HUES64 (cell line): ENCODE measurements at regions not wholly inside any gene's neighbourhood (a gene's known extent, or its start where the extent isn't known, plus 50 kb on each side); places are given as distances from the start of the nearest gene placed in this dataset.

Experiments used
- H3K27ac ChIP-seq: 2 replicates; pipeline ENCODE4 v1.7.0; 2013; ENCODE audit warnings: low read depth, low read length, inconsistent platforms
- H3K27me3 ChIP-seq: 2 replicates; pipeline ENCODE4 v1.6.1; 2013; ENCODE audit warnings: mild to moderate bottlenecking, low read length; ENCODE audit not compliant: insufficient read depth
- H3K36me3 ChIP-seq: 2 replicates; pipeline ENCODE4 v1.6.1; 2013; ENCODE audit warnings: mild to moderate bottlenecking, low read length; ENCODE audit not compliant: insufficient read depth
- H3K4me1 ChIP-seq: 2 replicates; pipeline ENCODE4 v1.6.1; 2013; ENCODE audit warnings: mild to moderate bottlenecking, low read length, moderate library complexity; ENCODE audit not compliant: insufficient read depth
- H3K4me3 ChIP-seq: 2 replicates; pipeline ENCODE4 v1.5.1; 2013; ENCODE audit warnings: mild to moderate bottlenecking, low read length, moderate library complexity
- H3K9ac ChIP-seq: 2 replicates; pipeline ENCODE4 v1.6.1; 2013; ENCODE audit warnings: mild to moderate bottlenecking, low read depth, low read length
- H3K9me3 ChIP-seq: 2 replicates; pipeline ENCODE4 v1.6.1; 2013; ENCODE audit warnings: low read depth, low read length; ENCODE audit not compliant: insufficient read depth
- WGBS: fragments of 150-250, 120-280 bp; methylation state at CpG from one replicate; pipeline ENCODE4 v1.1.7; 2013; ENCODE audit warnings: missing lambda C conversion rate; 5-methylcytosine and 5-hydroxymethylcytosine counted together

GRCh38 chr18:77522051-77522675 is 272.5 kb downstream of the GALR1 start:
- no peak overlapping the region for H3K9ac ChIP-seq
- no peaks in the 10 kb centered on the region for H3K9me3 ChIP-seq
- 97% methylated on average over 9 of the region's 9 CpGs for WGBS

DNA sequence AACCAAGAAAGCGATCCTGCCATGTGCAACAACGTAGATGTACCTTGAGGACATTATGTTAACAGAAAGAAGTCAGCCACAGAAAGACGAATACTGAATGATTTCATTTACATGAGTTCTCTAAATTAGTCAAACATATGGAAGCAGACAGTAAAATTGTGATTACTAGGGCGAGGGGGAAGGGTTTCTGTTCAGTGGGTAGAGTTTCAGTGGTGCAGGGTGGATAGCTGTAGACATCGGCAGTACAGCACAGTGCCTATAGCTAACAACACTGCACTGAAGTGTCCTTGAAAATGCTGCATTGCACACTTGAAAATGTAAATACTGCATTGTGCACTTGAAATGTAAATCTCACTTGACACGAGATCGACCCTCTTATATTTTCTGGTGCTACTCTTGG is 275.3 kb downstream of the GALR1 start:
- whole genome bisulfite sequencing: 94% methylated on average over 7 of the region's 7 CpGs
- no peaks in the 10 kb centered on the region for H3K36me3 ChIP-seq

More at GRCh38 chr18:77522051-77522675, 272.5 kb downstream of the GALR1 start:
- Histone ChIP-seq H3K27me3 (no peaks in the 10 kb centered on the region), H3K27ac (no peak overlapping the region), H3K36me3 (no peaks in the 10 kb centered on the region), H3K4me1 (no peaks in the 10 kb centered on the region), H3K4me3 (no peak overlapping the region)

DNA sequence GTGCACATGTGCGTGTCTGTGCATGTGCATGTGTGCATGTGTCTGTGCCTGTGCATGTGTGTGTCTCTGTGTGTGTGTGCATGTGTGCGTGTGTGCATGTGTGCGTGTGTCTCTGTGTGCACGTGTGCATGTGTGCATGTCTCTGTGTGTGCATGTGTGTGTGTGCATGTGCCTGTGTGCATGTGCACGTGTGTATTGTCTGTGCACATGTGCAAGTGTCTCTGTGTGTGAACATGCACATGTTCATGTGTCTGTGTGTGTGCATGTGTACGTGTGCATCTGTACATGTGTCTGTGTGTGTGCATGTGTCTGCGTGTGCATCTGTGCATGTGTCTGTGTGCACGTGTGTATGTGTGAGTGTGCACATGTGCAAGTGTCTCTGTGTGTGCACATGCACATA is 277.3 kb downstream of the GALR1 start:
- Histone ChIP-seq H3K27me3 (no peaks in the 10 kb centered on the region), H3K36me3 (no peaks in the 10 kb centered on the region), H3K4me1 (no peaks in the 10 kb centered on the region), H3K27ac (no peak overlapping the region), H3K9me3 (no peaks in the 10 kb centered on the region), H3K4me3 (no peak overlapping the region), H3K9ac (no peak overlapping the region)
- WGBS: 93% methylated on average over 8 of the region's 8 CpGs

More for the DNA sequence above, 275.3 kb downstream of the GALR1 start:
- Histone ChIP-seq H3K4me3 (no peak overlapping the region), H3K9ac (no peak overlapping the region), H3K4me1 (no peaks in the 10 kb centered on the region), H3K27ac (no peak overlapping the region), H3K9me3 (no peaks in the 10 kb centered on the region), H3K27me3 (no peaks in the 10 kb centered on the region)

DNA sequence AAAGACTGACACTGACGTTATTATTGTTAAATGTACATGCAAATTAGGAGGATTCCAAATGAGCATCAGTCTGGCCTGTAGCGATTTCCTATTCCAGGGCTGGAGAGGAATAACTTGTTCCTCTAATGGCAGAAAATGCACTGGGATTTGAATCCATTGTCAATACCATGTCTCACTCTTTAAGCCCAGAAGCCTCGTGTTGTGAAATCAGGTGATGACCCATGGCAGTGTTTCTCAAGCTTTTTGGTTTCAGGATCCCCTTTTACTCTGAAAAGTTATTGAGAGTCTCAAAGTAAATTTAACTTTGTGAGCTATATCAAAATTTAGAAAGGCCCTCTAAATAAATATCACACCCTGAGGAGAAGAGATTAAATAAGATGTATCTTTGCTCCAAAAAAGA is 279.2 kb downstream of the GALR1 start:
- 97% methylated on average over 3 of the region's 3 CpGs for WGBS
- Histone ChIP-seq H3K4me1 (no peaks in the 10 kb centered on the region), H3K36me3 (no peaks in the 10 kb centered on the region), H3K27ac (no peak overlapping the region), H3K9me3 (no peaks in the 10 kb centered on the region), H3K27me3 (no peaks in the 10 kb centered on the region), H3K9ac (no peak overlapping the region), H3K4me3 (no peak overlapping the region)

DNA sequence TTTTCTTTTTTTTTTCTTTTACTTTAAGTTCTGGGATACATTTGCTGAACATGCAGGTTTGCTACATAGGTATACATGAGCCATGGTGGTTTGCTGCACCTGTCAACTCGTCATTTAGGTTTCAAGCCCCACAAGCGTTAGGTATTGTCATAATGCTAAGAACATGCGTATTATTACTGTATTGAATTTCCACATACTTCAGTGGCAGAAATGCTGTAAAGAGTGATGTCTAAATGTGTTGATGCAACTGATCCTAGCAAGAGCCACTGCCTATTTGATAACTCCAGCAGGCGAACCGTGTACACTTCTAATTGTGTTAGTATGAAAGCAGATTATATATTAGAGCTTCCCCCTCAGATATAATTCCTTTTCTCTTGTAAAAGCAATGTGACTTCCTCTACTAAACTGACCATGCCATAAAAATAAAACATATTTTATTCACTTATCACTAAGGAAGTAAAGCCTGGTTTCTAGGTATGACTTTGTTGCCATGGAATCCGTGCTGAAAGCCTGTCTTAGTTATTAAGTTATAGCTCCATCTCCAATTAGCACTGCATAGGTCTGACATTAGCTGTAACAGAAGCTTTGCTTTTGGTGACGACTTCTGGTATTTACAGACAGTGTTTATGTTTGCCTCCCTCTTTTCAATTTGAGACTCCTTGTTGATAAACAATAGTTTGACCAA is 280.0 kb downstream of the GALR1 start:
- H3K36me3 ChIP-seq: no peaks in the 10 kb centered on the region
- H3K4me3 ChIP-seq: no peak overlapping the region
- 96% methylated on average over 6 of the region's 7 CpGs for WGBS
- no peaks in the 10 kb centered on the region for H3K9me3 ChIP-seq
- H3K9ac ChIP-seq: no peak overlapping the region
- no peaks in the 10 kb centered on the region for H3K4me1 ChIP-seq
- H3K27ac ChIP-seq: no peak overlapping the region
- no peaks in the 10 kb centered on the region for H3K27me3 ChIP-seq

DNA sequence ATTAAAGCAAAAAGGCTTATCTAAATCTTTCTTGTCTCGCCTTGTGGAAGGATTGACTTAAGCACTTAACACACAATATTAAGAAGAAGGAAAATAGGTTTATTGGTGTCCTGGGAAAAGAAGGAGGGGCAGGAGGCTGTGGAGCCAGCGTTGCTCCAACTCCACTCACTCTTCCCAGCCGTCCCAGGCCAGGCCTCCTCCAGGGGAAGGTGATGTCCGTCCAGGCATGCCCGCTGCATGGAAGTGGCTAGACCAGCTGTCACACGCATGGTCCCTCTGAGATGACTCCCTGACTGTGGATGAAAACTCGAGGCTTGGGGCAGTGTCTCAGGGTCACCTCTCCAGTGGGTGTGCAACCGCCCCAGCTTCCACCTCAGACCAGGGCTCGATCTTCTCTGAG is 281.1 kb downstream of the GALR1 start:
- Histone ChIP-seq H3K27ac (no peak overlapping the region), H3K9me3 (no peaks in the 10 kb centered on the region)
- 90% methylated on average over 8 of the region's 9 CpGs for WGBS

GRCh38 chr18:77539860-77540259 is 290.2 kb downstream of the GALR1 start:
- Histone ChIP-seq H3K9ac (no peak overlapping the region), H3K9me3 (peaks cover 18% of the 10 kb centered on the region; the same call in 1 of the 2 replicates), H3K36me3 (0 out of 2 replicates have a peak, but pooled peaks cover 3% of the 10 kb centered on the region), H3K27me3 (no peaks in the 10 kb centered on the region), H3K4me3 (no peak overlapping the region), H3K27ac (no peak overlapping the region), H3K4me1 (no peaks in the 10 kb centered on the region)
- 93% methylated on average over 6 of the region's 6 CpGs for WGBS

More for the DNA sequence above, 281.1 kb downstream of the GALR1 start:
- no peaks in the 10 kb centered on the region for H3K4me1 ChIP-seq
- H3K36me3 ChIP-seq: no peaks in the 10 kb centered on the region
- no peaks in the 10 kb centered on the region for H3K27me3 ChIP-seq
- H3K9ac ChIP-seq: no peak overlapping the region
- H3K4me3 ChIP-seq: no peak overlapping the region

- H3K9me3 ChIP-seq: no peaks in the 10 kb centered on the region
- WGBS: 95% methylated on average over 6 of the region's 6 CpGs
- no peaks in the 10 kb centered on the region for H3K4me1 ChIP-seq
- no peaks in the 10 kb centered on the region for H3K27me3 ChIP-seq
- no peak overlapping the region for H3K4me3 ChIP-seq
- no peak overlapping the region for H3K9ac ChIP-seq
- H3K27ac ChIP-seq: no peak overlapping the region
- H3K36me3 ChIP-seq: no peaks in the 10 kb centered on the region
Observed at GRCh38 chr18:77544792-77545191, 295.1 kb downstream of the GALR1 start.

GRCh38 chr18:77547757-77548156 is 298.1 kb downstream of the GALR1 start:
- Histone ChIP-seq H3K36me3 (no peaks in the 10 kb centered on the region), H3K4me1 (no peaks in the 10 kb centered on the region), H3K27ac (no peak overlapping the region), H3K4me3 (no peak overlapping the region), H3K9ac (no peak overlapping the region), H3K9me3 (no peaks in the 10 kb centered on the region), H3K27me3 (no peaks in the 10 kb centered on the region)
- 87% methylated on average over 5 of the region's 5 CpGs for WGBS

DNA sequence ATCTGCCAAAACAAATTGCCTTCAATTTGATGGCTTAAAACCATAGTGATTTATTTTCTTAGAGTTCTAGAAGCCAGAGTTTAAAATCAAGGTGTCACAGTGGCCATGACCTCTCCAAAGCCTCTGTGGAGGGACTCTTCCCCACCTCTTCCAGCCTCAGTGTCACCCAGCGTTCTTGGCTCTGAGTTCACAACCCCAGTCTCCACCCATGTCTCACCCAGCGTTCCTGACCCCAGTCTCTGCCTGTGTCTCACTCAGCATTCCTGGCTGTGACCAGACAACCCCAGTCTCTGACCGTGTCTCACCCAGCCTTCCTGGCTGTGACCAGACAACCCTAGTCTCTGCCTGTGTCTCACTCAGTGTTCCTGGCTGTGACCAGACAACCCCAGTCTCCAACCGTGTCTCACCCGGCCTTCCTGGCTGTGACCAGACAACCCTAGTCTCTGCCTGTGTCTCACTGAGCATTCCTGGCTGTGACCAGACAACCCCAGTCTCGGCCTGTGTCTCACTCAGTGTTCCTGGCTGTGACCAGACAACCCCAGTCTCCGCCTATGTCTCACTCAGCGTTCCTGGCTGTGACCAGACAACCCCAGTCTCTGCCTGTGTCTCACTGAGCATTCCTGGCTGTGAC is 299.3 kb downstream of the GALR1 start:
- no peak overlapping the region for H3K4me3 ChIP-seq
- H3K9ac ChIP-seq: no peak overlapping the region
- no peaks in the 10 kb centered on the region for H3K9me3 ChIP-seq
- H3K27me3 ChIP-seq: no peaks in the 10 kb centered on the region
- 89% methylated on average over 8 of the region's 8 CpGs for WGBS
- no peak overlapping the region for H3K27ac ChIP-seq
- H3K36me3 ChIP-seq: no peaks in the 10 kb centered on the region
- H3K4me1 ChIP-seq: no peaks in the 10 kb centered on the region

DNA sequence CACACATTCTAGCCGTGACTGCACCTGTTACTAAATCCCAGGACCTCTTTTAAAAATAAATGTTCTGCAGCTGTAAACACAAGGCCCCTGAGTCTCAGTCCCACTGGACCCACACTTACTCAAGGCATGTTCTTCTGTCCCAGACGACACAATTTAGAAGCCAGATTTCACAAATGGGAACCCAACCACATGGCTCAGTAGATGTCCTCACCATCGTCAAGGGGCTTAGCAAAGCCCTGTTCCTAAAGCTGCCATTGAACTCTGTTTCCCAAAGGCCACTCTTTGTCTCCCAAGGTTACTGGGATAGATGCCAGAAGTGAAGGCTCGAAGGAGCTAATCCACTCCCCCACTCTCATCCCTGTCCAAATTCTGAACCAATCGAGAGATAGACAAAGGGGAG is 301.0 kb downstream of the GALR1 start:
- Histone ChIP-seq H3K36me3 (no peaks in the 10 kb centered on the region), H3K27ac (no peak overlapping the region), H3K27me3 (no peaks in the 10 kb centered on the region), H3K9ac (no peak overlapping the region), H3K9me3 (no peaks in the 10 kb centered on the region), H3K4me3 (no peak overlapping the region), H3K4me1 (no peaks in the 10 kb centered on the region)
- 95% methylated on average over 4 of the region's 5 CpGs for WGBS
